ENCODE measurements at regions not wholly inside any gene's neighbourhood (a gene's known extent, or its start where the extent isn't known, plus 50 kb on each side); places are given as distances from the start of the nearest gene placed in this dataset.
A peak's percentile ranks its signal among the peaks of the same experiment; 100 is the strongest.

GRCh38 chr9:73264631-73265030 lies 113.0 kb downstream of the ANXA1 start:
- WGBS (ENCODE audit: low lambda C conversion rate): 24% methylated on average over 4 of the region's 4 CpGs
- Histone ChIP-seq H4K20me1 (ENCODE audit: insufficient read depth) (no peaks in the 10 kb centered on the region), H3K79me2 (ENCODE audit: insufficient read depth) (no peaks in the 10 kb centered on the region), H3K4me3 (ENCODE audit: low read depth in 2 of 2, low read length in 1 of 2) (no peak overlapping the region), H3K9me2 (no peaks in the 10 kb centered on the region), H3K4me1 (ENCODE audit: control insufficient read depth in 1 of 2, insufficient read depth in 2 of 2, low read depth in 1 of 2, low read length in 1 of 2) (no peaks in the 10 kb centered on the region), H3K27me3 (ENCODE audit: insufficient read depth) (no peaks in the 10 kb centered on the region), H3K4me2 (no peak overlapping the region), H3K27ac (ENCODE audit: low read depth in 2 of 2, low read length in 1 of 2) (no peak overlapping the region), H3F3A (replicated peaks; ENCODE audit: insufficient read depth) (no peaks in the 10 kb centered on the region), H3K9me3 (no peaks in the 10 kb centered on the region), H3K9ac (no peak overlapping the region), H3K36me3 (replicated peaks in 1 of 2; ENCODE audit: control insufficient read depth in 1 of 2, insufficient read depth in 2 of 2, low read length in 1 of 2) (no peaks in the 10 kb centered on the region), H2AFZ (ENCODE audit: low read depth) (no peak overlapping the region)
- CTCF ChIA-PET: interaction anchor here (0.9 kb wide), 1 partner anchor 301 kb away, joined by 4 read pairs; no protein-coding TSS in a partner anchor
- TF ChIP-seq ELF1 (IDR thresholded peaks at IDR 0.05): no peak
- TF ChIP-seq SIN3A (IDR thresholded peaks at IDR 0.05; ENCODE audit: borderline replicate concordance, low read depth, low read length): no peak
- no peak for TF ChIP-seq RXRA (IDR thresholded peaks at IDR 0.05; ENCODE audit: borderline replicate concordance, low read depth)
- no peak for TF ChIP-seq FOXM1 (IDR thresholded peaks at IDR 0.05; ENCODE audit: low read depth)
- no peak for TF ChIP-seq NFIC (IDR thresholded peaks at IDR 0.05; ENCODE audit: borderline replicate concordance)
- no peak for TF ChIP-seq SMC3 (IDR thresholded peaks at IDR 0.05; ENCODE audit: low read depth, low read length)
- no peak for TF ChIP-seq PBX3 (IDR thresholded peaks at IDR 0.05)
- POLR2A ChIA-PET: no interaction called here
- no peak for DNase-seq

- TF ChIP-seq FOXM1 (IDR thresholded peaks at IDR 0.05; ENCODE audit: low read depth) (no peak), ELF1 (IDR thresholded peaks at IDR 0.05) (no peak), SIN3A (IDR thresholded peaks at IDR 0.05; ENCODE audit: borderline replicate concordance, low read depth, low read length) (no peak), FOXJ3 (CRISPR knock-in tag; IDR thresholded peaks at IDR 0.05) (no peak)
- ChIA-PET POLR2A (no interaction called here), CTCF (interaction anchor here (1.4 kb wide), 1 partner anchor 65 kb away, joined by 3 read pairs; no protein-coding TSS in a partner anchor)
- Histone ChIP-seq H3K4me1 (ENCODE audit: control insufficient read depth in 1 of 2, insufficient read depth in 2 of 2, low read depth in 1 of 2, low read length in 1 of 2) (no peaks in the 10 kb centered on the region), H3F3A (replicated peaks; ENCODE audit: insufficient read depth) (no peaks in the 10 kb centered on the region), H2AFZ (ENCODE audit: low read depth) (no peak overlapping the region), H3K27ac (ENCODE audit: low read depth in 2 of 2, low read length in 1 of 2) (no peak overlapping the region), H3K4me2 (no peak overlapping the region), H3K9me3 (no peaks in the 10 kb centered on the region), H3K4me3 (ENCODE audit: low read depth in 2 of 2, low read length in 1 of 2) (no peak overlapping the region), H3K27me3 (ENCODE audit: insufficient read depth) (no peaks in the 10 kb centered on the region), H4K20me1 (ENCODE audit: insufficient read depth) (no peaks in the 10 kb centered on the region), H3K9me2 (no peaks in the 10 kb centered on the region), H3K9ac (no peak overlapping the region), H3K79me2 (ENCODE audit: insufficient read depth) (no peaks in the 10 kb centered on the region), H3K36me3 (replicated peaks in 1 of 2; ENCODE audit: control insufficient read depth in 1 of 2, insufficient read depth in 2 of 2, low read length in 1 of 2) (no peaks in the 10 kb centered on the region)
- WGBS (ENCODE audit: low lambda C conversion rate): 6% methylated on average over 2 of the region's 4 CpGs
- DNase-seq: no peak
Observed at GRCh38 chr9:73265876-73266275, 114.2 kb downstream of the ANXA1 start.

GRCh38 chr9:73269430-73270101 lies 117.9 kb downstream of the ANXA1 start:
- H3K27ac ChIP-seq (ENCODE audit: low read depth in 2 of 2, low read length in 1 of 2): no peak overlapping the region
- no peaks in the 10 kb centered on the region for H4K20me1 ChIP-seq (ENCODE audit: insufficient read depth)
- no peaks in the 10 kb centered on the region for H3K79me2 ChIP-seq (ENCODE audit: insufficient read depth)
- no peak overlapping the region for H3K9ac ChIP-seq
- 49% methylated on average over 4 of the region's 4 CpGs for WGBS (ENCODE audit: low lambda C conversion rate)
- H2AFZ ChIP-seq (ENCODE audit: low read depth): no peak overlapping the region
- no peaks in the 10 kb centered on the region for H3K9me2 ChIP-seq
- ChIA-PET POLR2A (no interaction called here), CTCF (interaction anchor here (0.6 to 2.8 kb wide), 25 partner anchors 9 to 1374 kb away, joined by 3 to 28 read pairs (median 4); no protein-coding TSS in a partner anchor)
- peak; percentile 5 for DNase-seq
- H3K36me3 ChIP-seq (replicated peaks in 1 of 2; ENCODE audit: control insufficient read depth in 1 of 2, insufficient read depth in 2 of 2, low read length in 1 of 2): no peaks in the 10 kb centered on the region
- H3K4me1 ChIP-seq (ENCODE audit: control insufficient read depth in 1 of 2, insufficient read depth in 2 of 2, low read depth in 1 of 2, low read length in 1 of 2): no peaks in the 10 kb centered on the region
- H3K4me3 ChIP-seq (ENCODE audit: low read depth in 2 of 2, low read length in 1 of 2): no peak overlapping the region
- no peak overlapping the region for H3K4me2 ChIP-seq
- H3K9me3 ChIP-seq: no peaks in the 10 kb centered on the region
- H3K27me3 ChIP-seq (ENCODE audit: insufficient read depth): no peaks in the 10 kb centered on the region
- H3F3A ChIP-seq (replicated peaks; ENCODE audit: insufficient read depth): no peaks in the 10 kb centered on the region
- no peak for TF ChIP-seq TCF12 (IDR thresholded peaks at IDR 0.05)
- TF ChIP-seq ELF1 (IDR thresholded peaks at IDR 0.05): no peak
- TF ChIP-seq MXI1 (IDR thresholded peaks at IDR 0.05; ENCODE audit: low read depth, low read length): no peak
- TF ChIP-seq REST (IDR thresholded peaks at IDR 0.05; ENCODE audit: low read depth, low read length): no peak
- TF ChIP-seq EZH2phosphoT487 (IDR thresholded peaks at IDR 0.05; ENCODE audit: borderline replicate concordance, low read depth): no peak
- no peak for TF ChIP-seq USF2 (IDR thresholded peaks at IDR 0.05; ENCODE audit: borderline replicate concordance, low read depth, low read length)
- TF ChIP-seq CHD2 (IDR thresholded peaks at IDR 0.05; ENCODE audit: low read length, partially characterized antibody): no peak

All from SK-N-SH (cell line).